HG03108 (cell line): ENCODE measurements at regions not wholly inside any gene's neighbourhood (a gene's known extent, or its start where the extent isn't known, plus 50 kb on each side); places are given as distances from the start of the nearest gene placed in this dataset.

Experiments
- ATAC-seq: cut with Tn5 transposase; IDR thresholded peaks from one replicate; pipeline ENCODE4 v1.9.1; 2021; ENCODE audit warnings: moderate library complexity; ENCODE audit not compliant: unreplicated experiment

- ATAC-seq: no peak
Observed at GRCh38 chr11:110988671-110989070, 256.9 kb upstream of the POU2AF2 start.

DNA sequence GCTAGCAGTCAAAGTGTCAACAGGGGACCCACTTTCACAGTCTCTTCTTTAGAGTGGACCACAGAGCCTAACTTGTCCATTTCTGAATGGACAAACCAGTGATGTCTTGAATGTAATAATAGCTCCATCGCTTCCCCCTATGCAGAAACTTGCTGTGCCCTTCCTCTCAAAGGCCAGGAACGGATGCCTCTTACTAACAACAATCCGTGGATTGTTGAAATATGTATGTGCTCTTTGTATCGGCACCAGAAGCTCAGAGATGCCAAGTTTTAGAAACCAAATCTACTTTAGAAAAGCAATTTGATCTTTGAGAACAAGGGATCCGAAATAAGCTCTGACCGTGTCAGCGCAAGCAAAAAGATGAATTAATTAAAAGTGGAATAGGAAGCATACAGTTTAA lies 259.5 kb upstream of the POU2AF2 start:
- ATAC-seq: no peak

- ATAC-seq: no peak
Observed at GRCh38 chr11:110985547-110985946, 260.0 kb upstream of the POU2AF2 start.

GRCh38 chr11:110984693-110985092 lies 260.8 kb upstream of the POU2AF2 start:
- ATAC-seq: no peak

DNA sequence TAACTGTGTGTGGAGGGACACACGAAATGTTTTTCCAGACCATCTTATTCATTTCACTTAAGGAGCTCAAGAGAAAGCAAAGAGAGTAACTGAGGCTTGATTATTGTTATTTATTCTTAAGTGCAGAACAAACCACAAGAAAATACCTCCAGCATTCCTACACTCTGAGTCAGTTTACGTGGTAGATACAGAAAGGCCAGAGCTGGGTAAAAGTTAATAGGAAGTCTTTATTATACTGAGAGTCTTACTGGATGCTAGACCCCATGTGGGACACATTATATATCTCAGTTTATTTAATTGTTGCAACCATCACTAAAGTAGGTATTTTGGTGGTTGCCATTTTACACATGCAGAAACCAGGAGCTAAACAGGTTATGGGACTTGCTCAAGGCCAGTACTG lies 261.4 kb upstream of the POU2AF2 start:
- ATAC-seq: no peak

GRCh38 chr11:110982214-110982613 lies 263.3 kb upstream of the POU2AF2 start:
- ATAC-seq: no peak

DNA sequence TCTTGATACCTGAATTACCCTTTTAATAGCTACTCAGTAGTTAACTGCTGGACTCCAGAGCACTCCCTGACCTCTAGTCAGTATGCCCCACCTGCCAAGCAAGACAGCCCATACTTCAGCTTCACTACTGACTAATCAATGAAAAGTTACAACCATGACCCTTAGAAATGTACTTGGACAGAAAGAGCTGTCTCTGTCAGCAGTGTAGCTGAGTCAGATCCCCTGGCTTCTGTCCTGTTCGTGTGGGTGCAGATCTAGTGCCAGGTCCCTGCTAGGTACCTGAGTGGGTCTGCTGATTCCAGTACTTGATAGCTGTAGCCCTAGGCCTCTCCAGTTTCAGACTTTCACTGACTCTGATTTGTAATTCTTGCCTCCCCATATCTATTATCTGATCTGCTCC lies 265.8 kb upstream of the POU2AF2 start:
- ATAC-seq: no peak

GRCh38 chr11:110977661-110978060 lies 265.4 kb upstream of the ARHGAP20 start:
- no peak for ATAC-seq

DNA sequence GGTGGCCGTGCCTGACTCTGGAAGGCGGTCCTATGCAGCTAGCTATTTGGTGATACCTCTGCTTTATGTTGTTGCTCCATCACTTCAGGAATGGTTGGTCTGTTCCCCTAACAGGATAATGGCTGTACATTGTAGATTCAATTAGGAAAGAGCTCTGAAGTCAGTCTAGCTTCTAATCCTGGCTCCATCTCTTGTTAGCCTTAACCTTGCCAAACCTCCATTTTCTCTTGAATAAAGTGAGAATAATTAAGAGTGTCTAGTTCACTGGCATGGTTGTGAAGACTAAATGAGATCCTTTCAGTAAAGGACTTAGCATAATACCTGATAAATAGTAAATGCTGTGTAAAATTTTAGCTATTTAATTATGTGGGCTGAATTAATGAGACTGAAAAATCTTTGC lies 262.5 kb upstream of the ARHGAP20 start:
- ATAC-seq: no peak

- ATAC-seq: no peak
Observed at GRCh38 chr11:110973401-110973980, 261.3 kb upstream of the ARHGAP20 start.

GRCh38 chr11:110972640-110973039 lies 260.4 kb upstream of the ARHGAP20 start:
- ATAC-seq: no peak

DNA sequence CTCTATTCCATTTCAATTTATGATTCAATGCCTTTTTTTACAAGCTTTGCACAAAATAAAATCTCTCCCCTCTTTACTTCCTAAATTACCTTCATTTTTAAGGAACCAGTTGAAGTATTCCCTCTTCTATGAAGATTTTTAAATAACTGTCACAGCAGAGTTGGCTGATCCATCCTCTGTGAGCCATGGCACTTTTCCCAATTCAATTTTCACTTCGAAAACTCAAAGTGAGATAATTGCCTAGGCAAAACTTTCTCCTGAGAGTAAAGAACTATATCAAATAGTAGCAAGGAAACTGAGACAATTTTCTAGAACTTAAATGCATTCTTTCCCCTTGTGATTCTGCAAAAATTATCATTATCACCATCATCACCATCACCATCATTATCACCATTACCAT lies 259.9 kb upstream of the ARHGAP20 start:
- ATAC-seq: no peak

- ATAC-seq: no peak
Observed at GRCh38 chr11:110971140-110971539, 258.9 kb upstream of the ARHGAP20 start.

GRCh38 chr11:110968348-110969062 lies 256.3 kb upstream of the ARHGAP20 start:
- ATAC-seq: no peak

DNA sequence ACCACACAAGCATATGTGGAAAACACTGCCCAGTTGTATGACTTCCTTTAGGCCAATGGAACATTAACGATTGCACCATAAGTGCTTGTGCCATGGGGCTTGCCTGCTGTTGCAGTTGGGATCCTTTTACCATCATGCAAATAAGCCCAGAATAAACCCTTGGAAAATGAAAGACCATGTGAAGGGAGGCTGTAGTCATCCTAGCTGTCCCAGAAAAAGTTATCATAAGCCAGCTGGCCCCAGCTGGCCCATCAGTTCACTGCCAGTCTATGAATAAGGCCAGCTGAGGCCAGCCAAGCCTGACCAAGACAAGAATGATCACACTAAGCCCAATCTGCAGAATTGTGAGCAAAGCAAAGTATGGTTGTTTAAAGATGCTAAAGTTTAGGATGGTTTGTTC lies 253.9 kb upstream of the ARHGAP20 start:
- no peak for ATAC-seq

GRCh38 chr11:110962921-110963320 lies 250.7 kb upstream of the ARHGAP20 start:
- no peak for ATAC-seq

DNA sequence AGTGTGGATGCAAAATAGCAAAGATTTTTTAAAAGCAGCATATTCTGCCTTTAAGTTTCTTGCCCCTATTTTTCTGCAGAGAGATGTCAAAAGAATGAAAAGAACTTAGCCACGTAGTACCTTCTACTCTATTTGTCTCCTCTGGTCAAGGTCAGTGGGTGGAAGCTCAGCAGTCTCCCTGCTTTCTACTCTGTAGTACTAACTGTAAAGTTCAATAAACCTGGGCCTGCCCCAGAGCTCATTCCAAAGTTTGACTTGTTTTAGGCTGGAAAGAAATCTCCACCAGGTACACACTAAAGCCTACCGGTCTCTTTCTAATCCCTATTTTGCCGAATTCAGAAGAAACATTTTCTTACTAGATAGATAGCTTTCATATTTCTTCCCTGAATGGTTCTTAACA lies 247.9 kb upstream of the ARHGAP20 start:
- no peak for ATAC-seq

- no peak for ATAC-seq
Observed at GRCh38 chr11:110958216-110958615, 246.0 kb upstream of the ARHGAP20 start.

GRCh38 chr11:110955776-110956175 lies 243.5 kb upstream of the ARHGAP20 start:
- no peak for ATAC-seq

DNA sequence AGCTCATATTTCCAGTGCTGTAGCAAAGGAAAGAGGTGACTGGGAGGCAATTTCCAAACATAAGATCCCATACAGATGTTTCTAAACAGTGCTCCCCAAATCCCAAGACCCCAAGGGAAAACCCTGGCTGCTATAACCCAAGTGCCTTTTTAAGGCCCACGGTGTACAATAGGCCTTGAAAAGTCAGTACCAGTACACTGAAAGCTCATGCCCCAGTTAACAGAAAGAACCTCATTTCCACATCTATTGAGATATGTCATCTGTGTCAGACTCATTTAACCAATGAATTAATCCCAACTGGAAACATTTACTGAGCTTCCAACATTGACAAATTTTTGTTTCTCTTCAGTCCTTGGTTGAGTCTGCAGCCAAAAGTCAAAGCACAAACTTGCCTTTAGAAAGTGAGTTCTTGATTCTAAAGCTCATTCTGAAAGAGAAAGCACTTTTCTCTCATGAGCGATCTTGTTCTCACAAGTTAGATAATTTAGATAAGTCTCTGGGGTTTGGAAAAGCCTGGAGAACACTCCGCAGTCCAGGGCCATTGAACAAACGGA lies 239.8 kb upstream of the ARHGAP20 start:
- ATAC-seq: no peak

GRCh38 chr11:110951037-110951949 lies 239.1 kb upstream of the ARHGAP20 start:
- no peak for ATAC-seq

DNA sequence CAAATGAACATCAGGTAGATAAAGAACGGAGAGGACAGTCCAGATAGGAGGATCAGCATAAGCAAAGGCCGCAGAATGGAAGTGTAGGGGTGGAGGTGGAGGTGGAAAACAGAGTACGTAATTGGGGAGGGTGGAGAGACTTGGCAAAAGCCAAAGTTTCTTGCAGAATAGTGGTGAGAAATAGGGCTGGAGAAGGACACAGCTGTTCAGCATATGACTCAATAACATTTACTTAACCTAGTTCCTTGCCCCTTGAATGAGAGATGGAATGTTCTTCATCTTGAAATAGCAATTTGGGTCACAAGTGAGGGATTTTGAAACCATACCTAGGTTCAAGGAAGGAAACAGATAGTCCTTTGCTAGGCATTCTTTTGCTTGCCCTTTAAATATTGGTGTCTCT lies 235.9 kb upstream of the ARHGAP20 start:
- ATAC-seq: no peak
